Left lung (tissue), 4 donors: ENCODE measurements at regions not wholly inside any gene's neighbourhood (a gene's known extent, or its start where the extent isn't known, plus 50 kb on each side); places are given as distances from the start of the nearest gene placed in this dataset.
"Not testable (repeated sequence)": the region's sequence is repeated elsewhere in the genome, so short reads cannot be mapped to it uniquely, and the experiment has no call there.

Experiments used
- ATAC-seq: fragments of 200-7000 bp; cut with Tn5 transposase; one replicate; pipeline ENCODE4 v1.9.1; 2020; ENCODE audit warnings: moderate library complexity
- DNase-seq, 4 donors: peaks; one replicate each; pipeline ENCODE4 v3.0.0-alpha.2; 2013 to 2020
- H3K27ac ChIP-seq, 2 donors: fragments of 200-600 bp; sonication (generic) in 1 of 2; one replicate each; pipeline versions ENCODE4 v1.5.0 to v1.8.0; 2020 to 2021
- H3K27me3 ChIP-seq, 2 donors: fragments of 200-600 bp; sonication (generic) in 1 of 2; one replicate each; pipeline versions ENCODE4 v1.5.0 to v1.8.0; 2020 to 2021
- H3K36me3 ChIP-seq, 2 donors: fragments of 200-600 bp; sonication (generic) in 1 of 2; one replicate each; pipeline versions ENCODE4 v1.5.0 to v1.8.0; 2020 to 2021
- H3K4me1 ChIP-seq, 2 donors: fragments of 200-600 bp; one replicate each; pipeline ENCODE4 v1.8.0; 2021
- H3K4me3 ChIP-seq, 2 donors: fragments of 200-600 bp; sonication (generic) in 1 of 2; one replicate each; pipeline versions ENCODE4 v1.5.0 to v1.8.0; 2020 to 2021; ENCODE audit warnings: mild to moderate bottlenecking in 1 of 2
- H3K9me3 ChIP-seq, 2 donors: fragments of 200-600 bp; sonication (generic) in 1 of 2; one replicate each; pipeline versions ENCODE4 v1.5.0 to v1.8.0; 2020 to 2021
- intact Hi-C, 2 donors: fragments of 100-400 bp; cut with DNase I; formaldehyde crosslinking; loops; one replicate each; pipeline versions ENCODE4 v1.11.2 to v1.14.2; 2022
- TF ChIP-seq, protein P1 (sequence below), 2 donors: fragments of 200-600 bp; sonication (generic) in 1 of 2; IDR thresholded peaks; one replicate each; pipeline versions ENCODE4 v1.5.0 to v1.8.0; 2021; ENCODE audit warnings: antibody characterized with exemption in 2 of 2
- donor health status: DM: no; HTN: yes; CAD: no.
- donor health status: DM: no; HTN: no; CAD: no.

DNA sequence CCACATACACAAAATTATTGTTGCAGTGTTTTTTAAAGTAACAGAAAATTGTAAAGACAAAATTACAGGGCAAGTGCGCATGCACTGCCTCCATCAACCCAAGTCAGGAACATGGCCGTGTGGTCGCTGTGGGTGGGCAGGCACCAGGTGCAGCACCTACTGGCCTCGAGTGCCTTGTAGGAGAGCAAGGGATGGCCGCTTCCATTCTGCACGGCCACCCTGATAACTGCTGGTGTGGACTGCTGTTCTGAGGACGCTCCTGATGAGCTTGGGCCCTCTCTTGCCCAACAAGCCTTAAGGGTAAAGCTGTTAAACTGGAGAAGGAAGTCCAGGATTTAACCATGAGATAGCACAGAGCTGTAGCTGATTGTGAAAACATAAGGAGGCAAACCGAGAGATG lies 124.6 kb upstream of the PPP1R9A start:
- no peak for ATAC-seq
- intact Hi-C loops = no loop called here
- H3K36me3 ChIP-seq = no peaks in the 10 kb centered on the region
- TF ChIP-seq, protein P1, sequence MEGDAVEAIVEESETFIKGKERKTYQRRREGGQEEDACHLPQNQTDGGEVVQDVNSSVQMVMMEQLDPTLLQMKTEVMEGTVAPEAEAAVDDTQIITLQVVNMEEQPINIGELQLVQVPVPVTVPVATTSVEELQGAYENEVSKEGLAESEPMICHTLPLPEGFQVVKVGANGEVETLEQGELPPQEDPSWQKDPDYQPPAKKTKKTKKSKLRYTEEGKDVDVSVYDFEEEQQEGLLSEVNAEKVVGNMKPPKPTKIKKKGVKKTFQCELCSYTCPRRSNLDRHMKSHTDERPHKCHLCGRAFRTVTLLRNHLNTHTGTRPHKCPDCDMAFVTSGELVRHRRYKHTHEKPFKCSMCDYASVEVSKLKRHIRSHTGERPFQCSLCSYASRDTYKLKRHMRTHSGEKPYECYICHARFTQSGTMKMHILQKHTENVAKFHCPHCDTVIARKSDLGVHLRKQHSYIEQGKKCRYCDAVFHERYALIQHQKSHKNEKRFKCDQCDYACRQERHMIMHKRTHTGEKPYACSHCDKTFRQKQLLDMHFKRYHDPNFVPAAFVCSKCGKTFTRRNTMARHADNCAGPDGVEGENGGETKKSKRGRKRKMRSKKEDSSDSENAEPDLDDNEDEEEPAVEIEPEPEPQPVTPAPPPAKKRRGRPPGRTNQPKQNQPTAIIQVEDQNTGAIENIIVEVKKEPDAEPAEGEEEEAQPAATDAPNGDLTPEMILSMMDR (IDR thresholded peaks at IDR 0.05) = no peak
- H3K9me3 ChIP-seq = peaks cover 0 to 12% of the 10 kb centered on the region in 2 donors
- DNase-seq = no peak
- no peak overlapping the region for H3K27ac ChIP-seq
- H3K4me3 ChIP-seq = no peak overlapping the region
- no peaks in the 10 kb centered on the region for H3K27me3 ChIP-seq
- H3K4me1 ChIP-seq = no peaks in the 10 kb centered on the region

DNA sequence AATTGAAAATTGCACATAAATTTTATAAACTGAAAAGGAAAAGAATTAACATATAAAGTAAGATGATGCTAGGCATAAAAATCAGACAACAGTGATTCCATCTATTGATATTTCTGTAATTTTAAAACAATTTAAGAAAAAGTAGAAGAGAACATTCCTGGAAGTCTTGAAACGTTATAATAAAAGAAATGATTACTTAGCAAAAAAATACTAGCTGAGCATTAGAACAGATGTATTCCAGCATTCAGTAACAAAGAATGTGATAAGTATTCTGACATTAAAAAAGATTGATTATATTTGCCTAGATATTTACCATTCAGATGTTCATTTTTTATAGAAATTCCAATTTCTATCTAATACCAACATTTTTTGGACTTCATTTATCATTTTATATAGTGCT lies 120.1 kb upstream of the PPP1R9A start:
- no peak for DNase-seq
- Histone ChIP-seq H3K9me3 (peaks cover 0 to 12% of the 10 kb centered on the region in 2 donors), H3K4me1 (no peaks in the 10 kb centered on the region), H3K27ac (no peak overlapping the region), H3K36me3 (no peaks in the 10 kb centered on the region), H3K4me3 (no peak overlapping the region), H3K27me3 (no peaks in the 10 kb centered on the region)
- TF ChIP-seq, protein P1 (IDR thresholded peaks at IDR 0.05) = no peak
- intact Hi-C loops = no loop called here
- no peak for ATAC-seq

DNA sequence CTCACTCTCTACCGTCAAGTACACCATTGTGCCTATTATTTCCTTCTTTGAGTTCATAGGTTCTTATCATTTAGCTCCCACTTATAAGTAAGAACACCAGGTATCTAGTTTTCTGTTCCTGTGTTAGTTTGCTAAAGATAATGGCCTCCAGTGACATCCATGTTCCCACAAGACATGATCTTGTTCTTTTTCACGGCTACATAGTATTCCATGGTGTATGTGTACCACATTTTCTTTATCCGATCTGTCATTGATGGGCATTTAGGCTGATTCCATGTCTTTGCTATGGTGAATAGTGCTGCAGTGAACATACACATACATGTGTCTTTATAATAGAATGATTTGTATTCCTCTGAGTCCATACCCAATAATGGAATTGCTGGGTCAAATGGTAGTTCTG lies 119.0 kb upstream of the PPP1R9A start:
- H3K27me3 ChIP-seq, H3K36me3 ChIP-seq, H3K4me3 ChIP-seq, H3K27ac ChIP-seq, intact Hi-C loops, H3K4me1 ChIP-seq, ATAC-seq, DNase-seq: not testable (repeated sequence)
- peaks cover 0 to 12% of the 10 kb centered on the region in 2 donors for H3K9me3 ChIP-seq

DNA sequence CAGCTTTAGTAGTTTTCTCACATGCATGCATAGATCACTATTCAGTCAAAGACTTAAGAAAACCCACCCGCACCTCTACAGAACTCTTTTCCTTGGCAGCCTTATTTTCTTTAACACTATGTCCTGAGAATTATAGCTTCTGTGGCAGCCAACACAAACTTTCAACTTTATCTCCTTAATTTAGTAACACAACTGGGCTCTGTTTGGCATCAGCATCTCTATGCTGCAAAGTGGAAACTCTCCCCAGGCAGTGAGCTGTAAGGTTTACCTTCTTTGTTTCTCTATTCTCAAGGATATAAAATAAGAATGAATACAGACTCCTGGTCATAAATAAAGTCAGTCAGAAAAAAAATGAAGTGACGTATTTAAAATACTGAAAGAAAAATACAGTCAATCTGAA lies 115.2 kb upstream of the PPP1R9A start:
- no peak for ATAC-seq
- TF ChIP-seq, protein P1 (IDR thresholded peaks at IDR 0.05) = no peak
- no peak overlapping the region for H3K27ac ChIP-seq
- no peak overlapping the region for H3K4me3 ChIP-seq
- H3K27me3 ChIP-seq = no peaks in the 10 kb centered on the region
- H3K9me3 ChIP-seq = no peaks in the 10 kb centered on the region
- H3K36me3 ChIP-seq = no peaks in the 10 kb centered on the region
- no peak for DNase-seq
- no peaks in the 10 kb centered on the region for H3K4me1 ChIP-seq
- intact Hi-C loops = no loop called here

DNA sequence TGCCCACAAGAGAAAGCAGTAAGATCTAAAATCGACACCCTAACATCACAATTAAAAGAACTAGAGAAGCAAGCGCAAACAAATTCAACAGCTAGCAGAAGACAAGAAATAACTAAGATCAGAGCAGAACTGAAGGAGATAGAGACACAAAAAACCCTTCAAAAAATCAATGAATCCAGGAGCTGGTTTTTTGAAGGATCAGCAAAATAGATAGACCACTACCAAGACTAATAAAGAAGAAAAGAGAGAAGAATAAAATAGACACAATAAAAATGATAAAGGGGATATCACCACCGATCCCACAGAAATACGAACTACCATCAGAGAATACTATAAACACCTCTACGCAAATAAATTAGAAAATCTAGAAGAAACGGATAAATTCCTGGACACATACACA lies 110.0 kb upstream of the PPP1R9A start:
- ATAC-seq, H3K9me3 ChIP-seq, H3K4me1 ChIP-seq, H3K27ac ChIP-seq, H3K27me3 ChIP-seq, intact Hi-C loops, H3K36me3 ChIP-seq, DNase-seq, H3K4me3 ChIP-seq: not testable (repeated sequence)

DNA sequence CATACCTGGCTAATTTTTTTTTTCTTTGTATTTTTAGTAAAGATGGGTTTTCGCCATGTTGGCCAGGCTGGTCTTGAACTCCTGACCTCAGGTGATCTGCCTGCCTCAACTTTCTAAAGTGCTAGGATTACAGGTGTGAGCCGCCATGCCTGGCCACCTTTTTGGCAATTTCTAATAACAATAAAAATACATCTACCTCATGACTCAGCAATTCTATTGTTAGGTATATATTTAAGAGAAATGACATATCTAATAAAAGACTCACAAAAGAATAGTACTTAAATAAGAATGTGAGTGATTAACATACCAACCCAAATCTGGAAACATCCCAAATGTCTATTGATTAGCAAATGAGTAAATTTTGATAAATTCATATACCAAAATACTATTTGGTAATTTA lies 103.6 kb upstream of the PPP1R9A start:
- TF ChIP-seq, protein P1 (IDR thresholded peaks at IDR 0.05) = no peak
- ATAC-seq (no peak), DNase-seq (no peak)
- Histone ChIP-seq H3K4me3 (no peak overlapping the region), H3K27ac (no peak overlapping the region), H3K36me3 (no peaks in the 10 kb centered on the region), H3K4me1 (no peaks in the 10 kb centered on the region), H3K27me3 (no peaks in the 10 kb centered on the region), H3K9me3 (peaks cover 0 to 6% of the 10 kb centered on the region in 2 donors)
- intact Hi-C loops = no loop called here

DNA sequence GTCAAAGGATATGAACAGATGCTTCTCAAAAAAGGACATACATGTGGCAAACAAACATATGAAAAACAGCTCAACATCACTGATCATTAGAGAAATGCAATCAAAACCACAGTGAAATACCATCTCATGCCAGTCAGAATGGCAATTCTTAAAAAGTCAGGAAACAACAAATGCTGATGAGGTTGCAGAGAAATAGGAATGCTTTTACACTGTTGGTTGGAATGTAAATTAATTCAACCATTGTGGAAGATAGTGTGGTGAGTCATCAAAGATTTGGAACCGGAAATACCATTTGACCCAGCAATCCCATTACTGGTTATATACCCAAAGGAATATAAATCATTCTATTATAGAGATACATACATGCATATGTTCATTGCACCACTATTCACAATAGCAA lies 98.7 kb upstream of the PPP1R9A start:
- H3K27ac ChIP-seq, H3K4me3 ChIP-seq, H3K4me1 ChIP-seq, H3K36me3 ChIP-seq, ATAC-seq, H3K9me3 ChIP-seq, DNase-seq, intact Hi-C loops, H3K27me3 ChIP-seq: not testable (repeated sequence)
